Trophoblast cell (in vitro differentiated cells and primary cell): ENCODE measurements at regions not wholly inside any gene's neighbourhood (a gene's known extent, or its start where the extent isn't known, plus 50 kb on each side); places are given as distances from the start of the nearest gene placed in this dataset.
"Not testable (repeated sequence)": the region's sequence is repeated elsewhere in the genome, so short reads cannot be mapped to it uniquely, and the experiment has no call there.

Experiments used
- DNase-seq, 2 donors: peaks; one replicate each; pipeline ENCODE4 v3.0.0-alpha.2; 2016
- H2AFZ ChIP-seq: 2 replicates; pipeline ENCODE4 v1.6.1; 2013; ENCODE audit warnings: low read length, moderate library complexity, mild to moderate bottlenecking; ENCODE audit not compliant: insufficient read depth, poor library complexity
- H2AK5ac ChIP-seq: 2 replicates; pipeline ENCODE4 v1.6.1; 2013; ENCODE audit warnings: mild to moderate bottlenecking, low read length
- H2BK120ac ChIP-seq: 2 replicates; pipeline ENCODE4 v1.6.1; 2013; ENCODE audit warnings: low read length, mild to moderate bottlenecking, moderate library complexity; ENCODE audit not compliant: insufficient read depth, poor library complexity
- H2BK12ac ChIP-seq: 2 replicates; pipeline ENCODE4 v1.6.1; 2013; ENCODE audit warnings: mild to moderate bottlenecking, low read length, moderate library complexity
- H2BK5ac ChIP-seq: 2 replicates; pipeline ENCODE4 v1.6.1; 2013; ENCODE audit warnings: low read length, low read depth, moderate library complexity, mild to moderate bottlenecking; ENCODE audit not compliant: poor library complexity
- H3K14ac ChIP-seq: 2 replicates; pipeline ENCODE4 v1.6.1; 2013; ENCODE audit warnings: mild to moderate bottlenecking, low read length
- H3K18ac ChIP-seq: 2 replicates; pipeline ENCODE4 v1.6.1; 2013; ENCODE audit warnings: mild to moderate bottlenecking, low read length
- H3K23ac ChIP-seq: 2 replicates; pipeline ENCODE4 v1.6.1; 2013; ENCODE audit warnings: low read length
- H3K27ac ChIP-seq: 2 replicates; pipeline ENCODE4 v1.5.1; 2013; ENCODE audit warnings: low read depth, mild to moderate bottlenecking, inconsistent platforms, low read length, moderate library complexity
- H3K27me3 ChIP-seq: 2 replicates; pipeline ENCODE4 v1.6.1; 2013; ENCODE audit warnings: inconsistent platforms, mild to moderate bottlenecking, low read length, moderate library complexity; ENCODE audit not compliant: insufficient read depth
- H3K36me3 ChIP-seq, 2 experiments: 1 replicate in 1 of 2; 2 replicates in 1 of 2; pipeline ENCODE4 v1.6.1; 2013; ENCODE audit warnings: low read length in 2 of 2, mild to moderate bottlenecking in 2 of 2, moderate library complexity in 1 of 2; ENCODE audit not compliant: insufficient read depth in 2 of 2, control insufficient read depth in 1 of 2
- H3K4ac ChIP-seq: 2 replicates; pipeline ENCODE4 v1.6.1; 2013; ENCODE audit warnings: low read depth, mild to moderate bottlenecking, low read length, moderate library complexity
- H3K4me1 ChIP-seq, 2 experiments: 1 replicate in 1 of 2; 2 replicates in 1 of 2; pipeline ENCODE4 v1.6.1; 2013; ENCODE audit warnings: low read length in 2 of 2, mild to moderate bottlenecking in 2 of 2, moderate library complexity in 1 of 2; ENCODE audit not compliant: insufficient read depth in 2 of 2, control insufficient read depth in 1 of 2
- H3K4me2 ChIP-seq: 2 replicates; pipeline ENCODE4 v1.6.1; 2013; ENCODE audit warnings: inconsistent platforms, mild to moderate bottlenecking, low read length, moderate library complexity
- H3K4me3 ChIP-seq: 2 replicates; pipeline ENCODE4 v1.5.1; 2013; ENCODE audit warnings: mild to moderate bottlenecking, low read depth, low read length, inconsistent platforms
- H3K79me1 ChIP-seq: one replicate; pipeline ENCODE4 v1.6.1; 2013; ENCODE audit warnings: low read length
- H3K79me2 ChIP-seq: 2 replicates; pipeline ENCODE4 v1.6.1; 2013; ENCODE audit warnings: low read length, mild to moderate bottlenecking; ENCODE audit not compliant: control insufficient read depth, insufficient read depth, poor library complexity
- H3K9ac ChIP-seq: 2 replicates; pipeline ENCODE4 v1.6.1; 2013; ENCODE audit warnings: mild to moderate bottlenecking, low read length
- H3K9me3 ChIP-seq: 2 replicates; pipeline ENCODE4 v1.6.1; 2013; ENCODE audit warnings: low read depth, mild to moderate bottlenecking, control low read depth, inconsistent platforms, low read length; ENCODE audit not compliant: insufficient read depth
- H4K12ac ChIP-seq: 2 replicates; pipeline ENCODE4 v1.6.1; 2013; ENCODE audit warnings: low read depth, mild to moderate bottlenecking, low read length, moderate library complexity
- H4K8ac ChIP-seq: 2 replicates; pipeline ENCODE4 v1.6.1; 2013; ENCODE audit warnings: low read depth, mild to moderate bottlenecking, low read length, moderate library complexity
- H4K91ac ChIP-seq: one replicate; pipeline ENCODE4 v1.6.1; 2013; ENCODE audit warnings: low read depth, mild to moderate bottlenecking, low read length, moderate library complexity
- WGBS: extraction: QIAGEN DNeasy Blood & Tissue Kit; methylation state at CpG from one replicate; pipeline ENCODE4 v1.1.7; 2013; ENCODE audit warnings: missing lambda C conversion rate; ENCODE audit not compliant: insufficient read length, insufficient coverage; ENCODE audit errors: extremely low coverage; 5-methylcytosine and 5-hydroxymethylcytosine counted together

GRCh38 chr6:148629592-148630465 lies 117.0 kb upstream of the UST start:
- no peak overlapping the region for H2BK12ac ChIP-seq
- H3K4me1 ChIP-seq: no peaks in the 10 kb centered on the region
- no peak overlapping the region for H4K91ac ChIP-seq
- H3K79me2 ChIP-seq: no peaks in the 10 kb centered on the region
- H3K4ac ChIP-seq: no peak overlapping the region
- H2BK5ac ChIP-seq: no peak overlapping the region
- no CpG with 5 or more reads among the region's 3 CpGs for WGBS
- H3K14ac ChIP-seq: no peak overlapping the region
- H3K18ac ChIP-seq: no peak overlapping the region
- H3K23ac ChIP-seq: no peak overlapping the region
- no peaks in the 10 kb centered on the region for H3K27me3 ChIP-seq
- no peak overlapping the region for H2BK120ac ChIP-seq
- no peak overlapping the region for H4K8ac ChIP-seq
- H3K9me3 ChIP-seq: no peaks in the 10 kb centered on the region
- H3K4me3 ChIP-seq: no peak overlapping the region
- H3K4me2 ChIP-seq: no peak overlapping the region
- H4K12ac ChIP-seq: no peak overlapping the region
- no peaks in the 10 kb centered on the region for H3K79me1 ChIP-seq
- no peak overlapping the region for H3K9ac ChIP-seq
- H3K36me3 ChIP-seq: no peaks in the 10 kb centered on the region
- H2AFZ ChIP-seq: no peak overlapping the region
- no peak for DNase-seq
- no peak overlapping the region for H3K27ac ChIP-seq
- H2AK5ac ChIP-seq: no peak overlapping the region

- Histone ChIP-seq H3K27ac (no peak overlapping the region), H3K79me2 (no peaks in the 10 kb centered on the region), H3K4me1 (no peaks in the 10 kb centered on the region), H3K36me3 (no peaks in the 10 kb centered on the region), H3K9me3 (no peaks in the 10 kb centered on the region), H4K12ac (no peak overlapping the region), H3K27me3 (no peaks in the 10 kb centered on the region), H3K4ac (no peak overlapping the region), H2BK5ac (no peak overlapping the region), H3K18ac (no peak overlapping the region), H4K91ac (no peak overlapping the region), H4K8ac (no peak overlapping the region), H3K79me1 (no peaks in the 10 kb centered on the region), H2BK120ac (no peak overlapping the region), H3K14ac (no peak overlapping the region), H2AFZ (no peak overlapping the region), H2AK5ac (no peak overlapping the region), H3K23ac (no peak overlapping the region), H2BK12ac (no peak overlapping the region), H3K4me3 (no peak overlapping the region), H3K9ac (no peak overlapping the region), H3K4me2 (no peak overlapping the region)
- no peak for DNase-seq
- no CpG with 5 or more reads among the region's 1 CpG for whole genome bisulfite sequencing
Observed at GRCh38 chr6:148635070-148635743, 111.6 kb upstream of the UST start.

- not testable (repeated sequence) for H2BK5ac ChIP-seq, H3K4me1 ChIP-seq, H3K4ac ChIP-seq, H3K36me3 ChIP-seq, H3K18ac ChIP-seq, H4K12ac ChIP-seq, H3K9me3 ChIP-seq, H4K8ac ChIP-seq, H2AK5ac ChIP-seq, H3K4me3 ChIP-seq, H3K14ac ChIP-seq, H3K27ac ChIP-seq, DNase-seq, H3K27me3 ChIP-seq, H3K23ac ChIP-seq, H4K91ac ChIP-seq, H2BK120ac ChIP-seq, H2BK12ac ChIP-seq, H2AFZ ChIP-seq, H3K4me2 ChIP-seq, H3K79me1 ChIP-seq, H3K79me2 ChIP-seq, H3K9ac ChIP-seq
- no CpG with 5 or more reads among the region's 8 CpGs for WGBS
Observed at GRCh38 chr6:148641836-148642235, 105.0 kb upstream of the UST start.

GRCh38 chr6:148643208-148643607 lies 103.6 kb upstream of the UST start:
- H3K9ac ChIP-seq, H2BK12ac ChIP-seq, H2BK5ac ChIP-seq, H2AK5ac ChIP-seq, H3K4ac ChIP-seq, H4K8ac ChIP-seq, H3K23ac ChIP-seq, H2AFZ ChIP-seq, H3K4me1 ChIP-seq, H4K91ac ChIP-seq, H3K27me3 ChIP-seq, H3K4me2 ChIP-seq, H3K79me1 ChIP-seq, H3K79me2 ChIP-seq, H3K14ac ChIP-seq, DNase-seq, H3K27ac ChIP-seq, H2BK120ac ChIP-seq, H3K18ac ChIP-seq, H4K12ac ChIP-seq, H3K9me3 ChIP-seq, H3K4me3 ChIP-seq, H3K36me3 ChIP-seq: not testable (repeated sequence)
- no CpG with 5 or more reads among the region's 5 CpGs for WGBS
